Islet of Langerhans (tissue), 1 donor: ENCODE measurements at regions not wholly inside any gene's neighbourhood (a gene's known extent, or its start where the extent isn't known, plus 50 kb on each side); places are given as distances from the start of the nearest gene placed in this dataset.
"Not testable (repeated sequence)": the region's sequence is repeated elsewhere in the genome, so short reads cannot be mapped to it uniquely, and the experiment has no call there.

ENCODE experiments used
- FAIRE-seq: peaks from one replicate; lab custom pipeline; 2011; peaks lifted over from hg19 to GRCh38; lab: Jason Lieb, UNC

DNA sequence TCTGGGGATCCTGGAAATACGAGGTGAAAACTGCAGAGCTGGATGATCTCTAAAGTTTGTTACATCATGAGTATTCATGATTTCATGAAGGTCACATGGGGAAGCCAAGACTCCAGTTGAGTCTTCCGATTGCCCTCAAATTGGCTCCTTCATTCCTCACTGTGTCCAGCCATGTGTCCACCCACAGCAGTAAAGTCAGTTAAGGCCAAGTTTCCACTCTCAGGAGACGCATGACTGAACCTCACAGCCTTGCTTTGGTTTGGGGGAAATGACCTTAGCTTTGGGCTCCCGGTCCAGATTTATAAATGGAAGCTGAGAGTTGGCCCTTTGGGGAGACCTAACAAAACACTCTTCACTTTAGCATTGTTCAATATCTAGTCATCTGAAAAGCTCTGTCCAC, 289.7 kb upstream of the MCTP2 start:
- no peak for FAIRE-seq

DNA sequence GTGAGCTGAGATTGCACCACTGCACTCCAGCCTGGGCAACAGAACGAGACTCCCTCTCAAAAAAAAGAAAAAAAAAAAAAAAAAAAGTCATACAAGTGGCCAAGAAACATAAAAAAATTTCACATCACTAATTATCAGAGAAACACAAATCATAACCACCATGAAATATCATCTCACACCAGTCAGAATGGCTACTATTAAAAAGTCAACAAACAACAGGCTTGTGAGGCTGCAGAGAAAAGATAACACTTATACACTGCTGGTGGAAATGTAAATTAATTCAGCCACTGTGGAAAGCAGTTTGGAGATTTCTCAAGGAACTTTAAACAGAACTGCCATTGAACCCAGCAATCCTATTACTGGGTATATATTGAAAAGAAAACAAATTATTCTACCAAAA, 291.1 kb upstream of the MCTP2 start:
- no peak for FAIRE-seq

DNA sequence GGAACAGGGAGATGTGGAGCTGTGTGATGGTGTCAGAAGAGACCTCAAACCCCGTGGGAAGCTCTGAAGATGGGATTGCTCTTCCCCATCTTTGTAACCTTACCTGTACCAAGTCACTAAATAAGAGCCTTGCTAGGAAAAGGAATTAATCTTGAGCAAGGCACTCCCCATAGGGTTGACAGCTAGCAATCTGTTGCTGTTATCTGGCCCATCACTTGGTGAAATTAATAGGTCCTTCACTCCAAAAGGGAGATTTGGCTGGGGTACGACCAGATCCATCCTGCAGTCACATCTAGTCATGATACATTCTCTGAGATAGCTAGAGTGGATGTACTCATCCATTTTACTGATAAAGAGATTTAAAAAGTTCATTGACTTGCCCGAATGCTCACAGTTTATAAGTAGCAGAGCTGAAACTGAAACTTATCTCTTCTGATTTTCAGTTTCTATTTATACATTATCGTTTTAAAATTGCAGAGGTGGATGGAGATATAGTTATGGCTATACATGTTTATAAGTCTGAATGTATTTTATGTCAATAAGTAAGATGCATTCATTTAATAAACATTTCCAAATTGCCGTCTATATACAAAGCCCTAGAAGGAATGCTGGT, 299.1 kb upstream of the MCTP2 start:
- FAIRE-seq: no peak

DNA sequence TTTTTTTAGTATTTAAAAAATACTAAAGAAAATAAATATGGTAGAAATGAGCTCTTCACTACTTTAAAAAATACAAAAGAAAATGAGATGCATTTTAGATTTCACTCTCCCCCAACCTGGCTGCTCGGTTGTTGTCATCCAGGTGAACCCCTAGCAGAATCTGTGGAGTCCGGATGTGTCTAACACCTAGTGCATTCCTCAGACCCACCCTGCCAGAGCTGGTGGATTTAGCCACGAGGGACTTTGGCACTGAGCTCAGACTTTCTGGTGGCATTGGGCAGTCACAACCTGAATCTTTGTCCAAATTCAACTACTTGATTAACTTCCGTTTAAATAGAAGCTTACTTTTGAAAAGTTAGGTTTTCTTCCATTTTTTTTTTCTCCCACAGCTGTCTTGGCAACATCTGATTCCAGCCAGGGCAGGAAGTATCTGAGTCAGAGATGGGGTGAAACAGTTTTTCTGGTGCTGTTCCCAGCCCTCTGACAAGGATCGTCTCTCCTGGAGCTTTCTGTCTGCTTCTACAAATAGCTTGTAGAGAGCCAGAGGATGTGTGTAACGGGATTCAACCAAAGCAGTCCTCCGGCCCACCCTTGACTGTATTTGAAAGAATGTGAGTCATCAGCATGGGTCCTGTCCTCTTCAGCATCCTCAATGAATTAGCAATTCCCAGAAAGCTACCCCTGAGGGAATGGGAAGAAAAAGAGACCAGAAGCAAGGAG, 301.8 kb upstream of the MCTP2 start:
- no peak for FAIRE-seq

DNA sequence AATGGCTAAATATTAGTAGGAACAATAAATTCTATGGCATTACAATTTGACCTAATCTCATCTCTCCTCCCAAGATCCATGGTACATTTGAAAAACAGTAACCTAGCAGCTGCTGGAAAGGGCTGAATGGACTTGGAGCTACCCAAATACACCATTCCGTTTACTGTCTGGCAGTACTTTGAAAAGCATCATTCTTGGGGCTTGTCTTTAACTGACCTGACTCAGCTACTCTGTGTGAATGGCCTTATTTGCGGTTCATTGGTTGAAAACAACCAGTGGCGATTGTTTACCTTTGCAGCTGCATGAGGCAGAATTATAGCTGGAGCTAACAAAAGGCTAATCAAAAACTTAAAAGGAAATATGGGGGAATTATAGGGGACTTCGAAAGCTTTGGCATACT, 311.2 kb upstream of the MCTP2 start:
- no peak for FAIRE-seq

DNA sequence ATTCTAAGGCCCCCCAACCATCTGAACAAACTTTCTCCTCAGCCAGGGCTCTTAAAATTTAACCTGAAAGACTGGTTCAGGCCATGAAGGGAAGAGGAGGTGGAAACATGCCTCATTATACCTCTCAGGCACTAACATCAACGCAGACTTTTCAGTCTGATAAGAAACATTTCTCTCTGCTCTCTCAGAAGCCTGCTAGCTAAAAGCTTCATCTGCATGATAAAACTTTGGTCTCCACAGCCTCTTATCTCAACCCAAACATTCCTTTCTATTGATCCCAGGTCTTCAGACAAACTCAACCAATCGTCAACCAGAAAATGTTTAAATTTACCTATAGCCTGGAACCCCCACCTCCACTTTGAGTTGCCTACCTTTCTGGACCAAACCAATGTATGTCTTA, 312.6 kb upstream of the MCTP2 start:
- not testable (repeated sequence) for FAIRE-seq

DNA sequence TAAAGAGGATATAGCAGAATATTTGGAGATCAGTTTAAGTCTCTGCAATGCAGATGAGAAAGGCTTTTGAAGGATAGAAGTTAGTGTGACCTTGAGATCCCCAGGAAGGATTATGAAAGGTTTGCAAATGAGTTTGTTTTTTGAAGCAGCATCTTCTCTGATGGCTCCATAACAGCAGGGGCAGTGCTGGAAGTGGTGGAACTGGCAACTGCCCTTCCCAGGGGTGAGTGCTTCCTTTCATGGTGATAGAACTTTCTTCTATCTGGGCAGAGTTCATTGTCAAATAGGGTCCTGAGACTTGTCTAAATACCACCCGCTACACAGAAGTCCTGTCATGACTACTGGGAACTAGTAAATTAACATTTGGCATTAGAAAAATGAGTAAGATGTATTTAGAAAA, 314.2 kb upstream of the MCTP2 start:
- no peak for FAIRE-seq

DNA sequence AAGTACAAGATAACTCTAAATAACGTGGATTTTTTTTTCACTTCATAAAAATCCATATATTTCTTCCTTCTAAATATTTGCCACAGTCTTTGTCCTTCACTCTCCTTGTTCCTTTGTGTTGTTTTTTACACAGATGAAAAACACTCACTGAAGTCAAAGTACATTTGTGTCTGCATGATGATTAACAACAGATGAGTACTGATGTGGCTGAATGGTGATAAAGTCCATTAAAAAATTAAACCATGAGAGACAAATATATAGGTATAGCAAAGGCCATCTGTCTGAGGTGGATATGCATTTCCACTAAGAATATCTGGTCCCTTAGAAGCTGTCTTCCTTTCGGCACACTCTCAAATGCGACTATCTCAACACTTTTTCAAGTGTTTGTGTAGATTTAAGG, 317.5 kb upstream of the MCTP2 start:
- no peak for FAIRE-seq

DNA sequence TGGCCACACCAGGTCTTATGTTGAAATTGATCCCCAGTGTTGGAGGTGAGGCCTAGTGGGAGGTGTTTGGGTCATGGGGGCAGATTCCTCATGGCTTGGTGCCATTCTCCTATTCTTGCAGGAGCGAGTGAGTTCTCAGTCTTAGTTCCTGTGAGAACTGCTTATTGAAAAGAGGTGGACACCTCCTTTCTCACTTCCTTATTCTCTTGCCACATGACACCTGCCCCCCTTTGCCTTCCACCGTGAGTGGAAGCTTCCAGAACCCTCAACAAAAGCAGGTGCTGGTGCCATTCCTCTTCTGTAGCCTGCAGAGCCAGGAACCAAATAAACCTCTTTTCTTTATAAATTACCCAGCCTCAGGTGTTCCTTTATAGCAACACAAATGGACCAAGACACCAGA, 318.1 kb upstream of the MCTP2 start:
- no peak for FAIRE-seq

DNA sequence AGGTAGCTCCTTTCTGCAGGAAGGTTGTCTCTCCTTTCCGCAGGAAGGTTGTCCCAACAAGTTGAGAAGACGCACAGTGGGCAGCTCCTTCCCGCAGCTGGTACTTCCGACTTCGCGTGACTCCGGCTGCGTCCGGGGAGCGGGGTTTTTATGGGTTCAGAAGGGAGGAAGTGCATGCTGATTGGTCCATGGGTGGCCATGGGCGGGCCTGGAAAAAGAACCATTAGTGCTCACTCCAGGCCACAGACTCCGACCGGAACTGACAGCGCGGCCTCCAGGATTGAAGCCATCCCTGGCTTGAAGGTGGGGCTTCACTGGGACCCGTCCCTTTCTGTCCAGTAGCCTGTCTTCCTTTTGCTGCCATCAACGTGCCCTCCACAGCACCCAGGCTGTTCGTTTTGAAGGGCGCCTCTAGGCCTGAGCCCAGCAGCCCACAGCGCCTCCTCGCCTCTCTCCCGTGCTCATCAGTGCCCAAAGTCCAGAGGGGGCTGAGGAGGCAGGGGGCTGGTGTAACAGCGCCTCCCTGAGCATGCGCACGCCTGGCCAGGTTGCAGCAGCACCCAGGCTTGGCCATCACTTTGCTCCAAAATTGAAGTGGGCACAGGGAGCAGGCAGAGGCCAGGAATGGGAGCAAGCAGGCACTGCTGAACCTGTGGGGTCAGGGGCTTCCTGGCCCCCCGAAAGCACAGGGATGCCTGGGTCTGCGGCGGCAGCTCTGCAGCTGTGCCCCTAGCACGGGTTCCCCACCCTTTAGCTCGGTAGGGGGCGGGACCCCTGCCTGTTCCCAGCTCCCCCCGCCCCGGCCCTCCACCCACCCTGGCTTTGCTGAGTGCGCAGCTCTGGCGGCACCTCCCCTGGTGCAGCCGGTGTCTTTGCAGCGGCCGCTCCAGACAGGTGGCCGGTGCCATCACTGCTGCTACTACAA, 330.6 kb upstream of the MCTP2 start:
- FAIRE-seq: no peak

DNA sequence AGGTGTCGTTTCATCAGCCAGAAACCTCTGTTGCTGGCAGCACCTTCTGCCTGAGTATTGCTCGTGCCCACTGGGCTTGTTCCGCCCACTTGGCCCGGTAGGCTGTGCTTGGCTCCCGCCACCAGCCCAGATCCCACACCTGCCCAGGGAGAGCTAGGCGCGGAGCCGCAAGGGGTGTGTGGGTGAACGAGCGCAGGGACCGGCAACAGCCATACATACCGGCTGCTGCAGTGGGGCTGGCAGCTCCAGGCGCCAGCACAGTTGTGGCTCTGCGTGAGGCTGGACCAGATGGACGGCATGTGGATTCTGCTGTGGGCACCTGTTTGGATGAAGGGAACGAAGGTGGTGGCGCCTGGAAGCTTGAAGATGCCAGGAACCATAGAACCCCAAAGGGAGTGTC, 331.5 kb upstream of the MCTP2 start:
- no peak for FAIRE-seq

DNA sequence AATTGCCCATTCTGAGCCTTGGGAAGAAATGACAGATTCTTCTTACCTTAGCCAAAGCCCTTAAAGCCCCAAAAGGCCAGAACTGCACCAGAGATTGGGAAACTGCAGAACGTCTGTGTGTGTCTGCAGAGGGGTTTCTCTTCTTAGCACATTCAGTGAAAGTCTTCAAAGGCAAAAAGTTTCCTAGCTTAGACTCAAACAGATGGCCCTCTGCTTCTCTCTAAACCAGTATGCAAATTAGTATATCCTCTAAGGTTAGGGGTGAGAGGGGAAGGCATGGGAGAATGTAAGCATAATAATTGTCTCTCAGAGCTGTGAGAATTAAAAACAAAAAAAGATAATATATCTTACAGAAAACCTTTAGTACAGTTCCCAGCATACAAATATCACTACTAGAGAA, 334.0 kb upstream of the MCTP2 start:
- no peak for FAIRE-seq

DNA sequence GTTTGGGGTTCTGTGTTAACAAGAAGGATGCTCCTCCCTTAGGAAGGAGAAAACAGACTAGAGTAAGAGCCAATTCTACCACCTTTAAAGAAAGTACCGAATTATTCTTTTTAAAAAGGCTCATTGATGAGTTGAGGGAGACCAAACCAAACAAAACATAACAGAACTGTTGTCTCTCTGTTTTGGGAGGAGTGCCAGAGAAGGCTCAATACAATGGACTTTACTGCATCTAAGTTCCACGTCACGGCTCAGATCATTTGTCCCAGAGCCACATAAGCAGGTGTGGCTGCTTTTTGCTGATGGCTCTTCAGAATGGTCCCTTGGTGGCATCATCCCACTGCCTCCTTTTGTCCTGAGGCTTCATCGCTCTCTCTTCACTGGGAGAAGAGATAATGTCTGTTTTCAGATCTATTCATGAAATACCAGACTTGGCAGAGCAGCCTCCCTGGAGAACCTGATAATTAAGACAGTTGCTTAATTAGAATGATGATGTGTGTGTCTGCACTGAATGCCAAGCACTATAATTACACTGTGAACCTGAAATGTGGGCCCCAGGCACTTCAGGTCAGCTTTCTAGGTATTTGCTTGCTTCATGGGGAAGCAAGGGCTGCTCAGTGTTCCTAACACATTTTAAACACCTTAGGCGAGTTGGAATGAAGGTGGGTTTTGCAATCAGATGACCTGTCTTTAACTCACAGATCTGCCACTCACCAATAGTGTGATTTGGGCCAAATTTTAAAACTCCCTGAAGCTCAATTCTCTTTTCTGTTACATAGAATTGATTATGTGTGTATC, 335.2 kb upstream of the MCTP2 start:
- FAIRE-seq: no peak

DNA sequence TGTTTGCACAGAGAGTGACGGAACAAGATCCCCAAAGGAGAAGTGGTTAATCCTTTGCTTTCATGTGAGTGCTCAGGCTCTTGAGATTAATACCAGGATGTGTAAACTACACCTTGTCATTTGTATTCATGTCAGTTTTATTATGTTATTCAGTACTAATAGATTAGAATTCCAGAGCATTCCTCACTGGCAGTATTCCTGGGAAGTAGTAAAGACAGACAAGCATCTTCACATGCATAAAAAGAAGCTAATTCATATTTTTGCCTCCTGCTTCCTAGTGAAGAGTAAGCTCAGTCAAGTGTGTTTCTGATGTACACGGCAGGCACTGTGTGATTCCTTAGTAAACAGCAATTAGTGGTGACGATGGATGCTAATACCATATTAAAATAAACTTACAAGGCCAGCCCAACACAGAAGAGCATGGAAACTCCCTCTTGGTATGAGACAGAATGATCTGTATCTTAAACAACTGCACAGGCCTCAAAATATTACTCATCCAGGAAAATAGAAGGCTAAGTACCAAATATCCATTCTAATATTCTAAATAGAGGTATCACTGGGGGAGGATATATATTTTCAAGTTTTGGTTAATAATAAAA, 336.8 kb upstream of the MCTP2 start:
- FAIRE-seq: no peak

DNA sequence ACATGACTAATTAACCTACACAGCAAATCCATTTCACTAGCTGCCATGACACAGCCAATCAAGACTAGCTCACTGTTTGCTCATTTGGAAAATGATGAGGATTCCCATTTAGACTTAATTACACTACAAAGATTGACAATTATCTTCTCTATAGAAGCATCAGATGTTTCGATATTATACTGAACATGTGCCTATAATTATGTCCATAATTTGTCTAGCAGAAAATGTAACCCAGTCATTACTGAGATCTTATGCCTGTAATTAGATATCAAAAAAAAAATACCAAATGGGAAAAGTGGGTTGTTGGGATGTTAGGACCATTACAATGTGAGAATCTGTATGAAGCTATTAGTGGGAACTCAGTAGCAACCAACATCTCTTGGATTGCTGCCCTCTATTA, 344.2 kb upstream of the MCTP2 start:
- FAIRE-seq: no peak

DNA sequence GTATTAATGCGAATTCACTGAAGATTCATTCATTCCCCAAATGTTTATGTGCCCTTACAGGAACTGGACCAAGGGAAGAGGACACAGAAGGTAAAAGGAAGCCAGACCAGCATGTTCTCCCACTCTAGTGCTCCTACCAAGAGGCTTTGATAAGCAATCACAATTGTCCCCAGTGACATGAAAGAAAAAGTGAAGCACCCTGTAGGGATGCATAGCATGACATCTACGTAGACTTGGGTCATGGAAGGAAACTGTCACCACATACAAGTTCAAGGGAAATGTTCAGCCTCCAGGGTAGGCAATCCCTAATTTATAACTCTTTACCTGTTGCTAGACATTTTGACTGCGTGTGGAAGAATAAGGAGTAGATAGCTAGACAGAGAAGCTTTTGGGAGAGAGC, 348.6 kb upstream of the MCTP2 start:
- FAIRE-seq: no peak

DNA sequence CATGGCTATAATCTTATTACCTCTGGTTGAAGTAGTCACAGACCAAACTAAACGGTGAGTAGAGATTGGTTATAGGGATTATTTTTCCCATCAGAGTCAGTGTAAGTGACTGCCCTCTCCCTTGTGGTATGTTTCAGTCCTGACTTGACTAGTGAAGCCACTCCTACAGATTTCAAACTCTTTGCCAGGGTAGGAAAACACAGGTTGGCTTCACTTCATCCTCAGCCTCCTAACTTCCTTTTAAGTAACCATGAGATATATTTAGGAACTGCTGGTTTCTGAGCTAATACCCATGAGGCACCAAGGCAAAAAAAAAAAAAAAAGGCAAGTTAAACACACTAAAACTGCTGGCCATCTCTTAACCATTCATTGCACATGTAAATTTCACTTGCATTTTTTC, 349.2 kb upstream of the MCTP2 start:
- no peak for FAIRE-seq

DNA sequence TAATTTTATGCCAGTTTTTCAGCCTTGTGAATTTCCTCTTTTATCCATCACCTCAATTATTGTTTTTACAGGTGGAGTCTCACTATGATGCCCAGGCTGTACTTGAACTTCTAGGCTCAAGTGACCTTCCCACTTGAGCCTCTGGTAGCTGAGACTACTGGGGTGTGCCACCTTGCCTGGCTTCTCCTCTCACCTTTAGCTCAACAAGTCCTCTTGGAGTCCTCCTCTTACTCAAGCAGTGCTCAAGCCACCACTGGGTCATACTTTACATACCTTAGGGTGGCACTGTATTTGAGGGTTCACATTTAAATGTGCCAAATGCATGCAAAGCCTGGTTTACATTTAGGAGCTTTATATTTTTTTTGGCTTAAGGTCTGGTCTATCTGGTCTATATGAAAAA, 350.1 kb upstream of the MCTP2 start:
- FAIRE-seq: no peak

DNA sequence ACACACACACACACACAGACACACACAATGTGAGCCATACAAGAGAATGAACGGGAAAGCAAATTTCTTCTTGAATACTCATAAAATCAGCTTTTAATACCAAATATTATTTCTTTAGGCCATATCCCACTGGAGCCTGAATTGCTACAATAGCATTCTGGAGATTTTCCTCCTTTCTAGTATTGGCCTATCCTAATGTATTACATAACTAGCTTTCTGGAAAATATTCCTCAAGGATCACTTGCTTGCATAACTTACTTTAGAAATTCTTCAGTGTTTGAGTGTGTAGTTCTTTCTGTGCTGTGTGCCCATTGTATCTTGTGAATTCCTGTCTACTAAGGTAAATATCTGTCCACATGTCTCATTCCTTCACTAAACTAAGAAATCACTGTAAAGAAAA, 351.0 kb upstream of the MCTP2 start:
- no peak for FAIRE-seq

DNA sequence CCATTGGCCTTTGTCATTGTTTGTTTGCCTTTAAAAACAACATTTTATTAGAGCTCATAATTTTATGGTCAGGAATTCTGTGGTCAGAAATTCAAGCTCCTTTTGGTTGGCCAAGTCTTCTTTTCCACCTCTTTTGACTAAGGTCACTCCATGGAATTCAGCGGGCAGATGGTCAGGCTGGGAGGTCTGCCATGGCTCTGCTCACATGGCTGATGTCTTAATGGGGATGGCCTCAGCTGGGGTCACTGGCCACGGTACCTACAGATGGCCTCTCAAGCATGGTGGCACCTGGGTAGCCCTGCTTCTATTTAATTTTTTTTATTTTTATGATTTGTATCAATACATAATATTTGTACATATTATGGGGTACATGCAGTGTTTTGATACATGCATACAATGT, 360.8 kb upstream of the MCTP2 start:
- FAIRE-seq: no peak

DNA sequence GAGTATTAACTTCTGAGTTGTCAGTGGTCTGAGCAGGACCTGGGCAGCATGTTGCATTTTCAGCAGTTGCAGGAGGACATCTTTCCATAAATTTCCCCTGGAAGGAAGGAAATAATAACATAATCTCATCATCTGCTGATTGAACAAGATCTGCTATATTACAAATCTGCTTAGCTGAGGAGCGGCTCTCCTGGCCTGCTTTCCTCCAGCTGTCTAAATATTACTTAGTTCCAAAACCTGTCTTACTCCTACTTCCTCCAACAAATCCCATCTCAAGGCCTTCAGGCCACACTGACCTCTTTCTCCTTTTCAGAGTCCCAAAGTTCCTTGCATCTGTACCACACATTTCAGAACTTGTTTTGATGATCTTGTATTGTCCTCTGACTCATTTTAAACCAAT, 364.4 kb upstream of the MCTP2 start:
- FAIRE-seq: no peak

DNA sequence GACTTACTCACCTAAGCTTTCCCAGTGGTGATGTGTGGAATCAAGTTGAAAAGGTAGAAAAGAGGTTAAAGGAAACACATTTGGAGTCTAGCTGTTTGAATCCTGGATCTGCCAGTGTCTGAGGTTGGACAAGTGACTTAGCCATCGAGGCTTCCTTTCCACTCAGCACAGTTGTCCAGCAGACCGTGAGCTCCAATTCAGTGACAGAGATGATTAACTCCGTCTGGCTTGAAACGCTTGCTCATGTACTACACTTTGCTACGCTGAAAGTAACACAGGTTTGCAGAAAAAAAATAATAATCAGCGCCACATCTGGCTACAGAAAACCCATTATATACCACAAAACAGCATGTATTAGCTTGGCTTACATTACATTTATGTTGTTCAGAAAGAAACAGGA, 364.9 kb upstream of the MCTP2 start:
- peak; percentile 5 for FAIRE-seq
